Prostate gland (tissue), 2 donors: ENCODE measurements at regions not wholly inside any gene's neighbourhood (a gene's known extent, or its start where the extent isn't known, plus 50 kb on each side); places are given as distances from the start of the nearest gene placed in this dataset.

Experiments used
- CTCF ChIP-seq, 4 experiments: fragments of 200-600 bp in 2 of 4; fragments of 450-650 bp in 2 of 4; sonication (generic) in 2 of 4; IDR thresholded peaks; 1 replicate in 3 of 4; 2 replicates in 1 of 4; pipeline ENCODE4 v1.5.1; 2016 to 2019; ENCODE audit warnings: antibody characterized with exemption in 4 of 4, mild to moderate bottlenecking in 2 of 4, moderate library complexity in 2 of 4
- POLR2A ChIP-seq: fragments of 450-650 bp; IDR thresholded peaks from one replicate; pipeline ENCODE4 v1.6.1; 2016; ENCODE audit warnings: antibody characterized with exemption, mild to moderate bottlenecking
- POLR2AphosphoS5 ChIP-seq: sonication (generic); formaldehyde crosslinking; IDR thresholded peaks from one replicate; pipeline ENCODE4 v1.6.1; 2017; ENCODE audit warnings: antibody characterized with exemption

GRCh38 chr20:40821429-40821828, 132.4 kb upstream of the MAFB start:
- TF ChIP-seq CTCF (IDR thresholded peaks at IDR 0.05) (no peak), POLR2AphosphoS5 (no peak), POLR2A (no peak)
